HG02623 (cell line): ENCODE measurements at regions not wholly inside any gene's neighbourhood (a gene's known extent, or its start where the extent isn't known, plus 50 kb on each side); places are given as distances from the start of the nearest gene placed in this dataset.
"Not testable (repeated sequence)": the region's sequence is repeated elsewhere in the genome, so short reads cannot be mapped to it uniquely, and the experiment has no call there.

Experiments used
- ATAC-seq: cut with Tn5 transposase; IDR thresholded peaks from one replicate; pipeline ENCODE4 v1.9.1; 2021; ENCODE audit warnings: moderate library complexity; ENCODE audit not compliant: unreplicated experiment

DNA sequence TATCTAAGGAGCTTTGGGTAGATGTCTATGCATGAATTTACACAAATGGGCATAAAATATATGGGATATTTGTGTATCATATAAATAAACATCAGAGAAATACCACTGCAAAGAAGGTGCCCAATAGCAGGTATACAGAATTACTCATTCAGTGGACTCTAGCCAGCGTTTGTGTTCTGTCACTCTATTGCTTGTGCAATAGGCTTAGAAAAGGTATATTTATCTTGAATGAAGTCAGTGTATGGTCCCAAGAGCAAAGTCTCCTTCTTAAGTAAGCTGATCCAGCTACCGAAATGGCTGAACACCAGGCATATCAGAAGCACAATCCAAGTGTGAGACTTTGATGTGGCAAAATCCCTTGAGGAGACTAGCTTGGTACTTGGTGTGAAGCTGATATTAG lies 1058.4 kb downstream of the SORCS1 start:
- ATAC-seq = no peak

DNA sequence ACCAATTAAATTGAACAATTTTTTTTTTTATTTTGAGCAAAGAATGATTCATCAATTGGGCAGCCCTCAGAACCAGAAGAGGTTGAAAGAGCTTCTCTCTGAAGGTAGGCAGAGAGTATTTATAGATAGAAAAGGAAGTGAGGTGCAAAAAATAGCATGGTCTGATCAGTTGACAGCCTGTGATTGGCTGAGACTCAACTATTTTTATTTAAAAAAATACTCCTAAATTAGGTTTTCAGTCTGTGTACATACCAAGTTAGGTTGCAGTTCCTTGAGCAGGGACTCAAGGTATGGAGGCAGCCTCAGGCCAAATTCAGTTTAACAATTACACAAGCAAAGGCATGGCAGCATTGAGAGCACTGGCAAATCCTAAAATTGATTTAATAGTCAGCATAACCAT lies 1074.7 kb downstream of the SORCS1 start:
- ATAC-seq = no peak

DNA sequence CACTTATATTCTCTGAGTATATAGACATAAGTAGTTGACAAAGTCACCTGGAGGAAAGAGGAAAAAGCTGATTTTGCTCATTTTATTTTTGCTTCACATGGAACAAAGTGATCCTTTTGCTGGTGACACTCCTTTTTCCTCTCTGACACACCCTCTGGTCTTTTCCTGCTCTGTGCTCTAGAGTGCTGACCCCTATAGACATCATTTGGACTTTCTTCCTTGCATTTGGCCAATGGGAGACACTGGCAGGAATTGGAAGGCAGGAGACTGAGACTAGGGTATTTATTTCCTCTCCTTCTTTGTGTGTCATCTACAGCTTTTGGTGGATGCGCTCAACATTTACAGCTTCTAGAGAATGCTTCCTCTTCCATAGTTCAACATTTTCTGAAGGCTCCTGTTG lies 1078.1 kb downstream of the SORCS1 start:
- no peak for ATAC-seq

DNA sequence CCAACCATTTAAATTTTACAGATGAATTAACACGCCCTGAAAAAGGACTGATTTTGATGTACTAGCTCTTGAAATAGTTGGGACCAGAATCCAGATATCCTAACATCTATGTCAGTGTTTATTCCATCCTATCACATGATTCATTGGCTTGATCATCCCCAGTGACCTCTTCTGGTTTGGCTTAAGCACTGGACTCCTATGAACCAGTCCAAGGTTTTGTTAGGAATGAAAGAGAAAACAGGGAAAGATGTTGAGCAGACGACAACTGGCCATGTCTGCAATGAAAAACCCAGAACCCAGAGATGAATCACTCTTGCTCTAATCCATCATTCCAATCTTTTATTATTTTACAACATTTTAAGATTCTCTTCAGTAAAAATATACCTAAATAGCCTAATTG lies 1080.9 kb downstream of the SORCS1 start:
- ATAC-seq = no peak

DNA sequence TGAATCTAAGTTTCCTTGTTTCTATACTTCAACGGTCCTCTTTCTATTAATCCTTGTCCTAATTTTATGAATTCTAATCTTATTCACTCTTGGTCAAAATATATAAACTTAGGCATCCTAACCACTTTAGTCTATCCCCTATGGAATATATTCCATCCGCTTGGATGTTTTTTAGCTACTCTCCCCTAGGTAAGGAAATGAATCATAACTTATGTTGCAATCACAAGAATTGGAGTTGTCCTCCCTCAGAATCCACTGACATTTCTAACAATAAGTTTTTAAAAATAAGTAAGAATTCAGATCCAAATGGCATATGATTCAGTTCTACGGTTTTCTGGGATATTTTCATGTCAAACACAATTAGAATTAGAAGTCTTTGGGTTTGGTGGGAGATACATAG lies 1081.6 kb downstream of the SORCS1 start:
- ATAC-seq = no peak

DNA sequence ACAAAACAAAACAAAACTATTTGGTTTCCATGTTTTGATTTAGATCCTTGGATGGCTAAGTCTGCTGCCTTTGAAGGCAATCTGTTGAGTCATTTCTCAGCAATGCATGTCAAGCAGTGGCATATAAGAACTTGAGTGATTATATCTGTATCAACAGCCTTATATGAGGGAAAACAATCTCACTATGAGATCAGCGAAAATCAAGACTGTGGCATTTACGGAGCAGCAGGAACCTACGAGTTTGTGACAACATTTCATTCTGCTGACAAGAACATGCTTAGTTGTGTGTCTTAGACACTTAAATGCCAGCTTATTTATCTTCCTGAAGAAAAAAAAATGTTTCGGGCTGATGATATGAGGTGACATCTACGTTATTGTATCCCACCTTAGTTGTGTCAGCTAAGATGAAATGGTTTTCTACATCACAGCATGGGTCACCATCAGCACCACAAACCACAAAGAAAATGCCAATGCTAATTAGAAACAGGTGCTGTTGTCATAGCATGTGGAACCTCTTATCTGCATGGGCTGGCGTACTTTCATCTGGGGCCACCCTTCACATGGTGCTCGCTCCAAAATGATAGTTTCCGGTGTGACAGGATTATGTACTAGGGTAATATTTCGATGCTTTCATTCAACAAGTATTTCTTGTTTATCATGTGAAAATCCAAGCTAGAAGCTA lies 1085.5 kb downstream of the SORCS1 start:
- ATAC-seq = no peak

DNA sequence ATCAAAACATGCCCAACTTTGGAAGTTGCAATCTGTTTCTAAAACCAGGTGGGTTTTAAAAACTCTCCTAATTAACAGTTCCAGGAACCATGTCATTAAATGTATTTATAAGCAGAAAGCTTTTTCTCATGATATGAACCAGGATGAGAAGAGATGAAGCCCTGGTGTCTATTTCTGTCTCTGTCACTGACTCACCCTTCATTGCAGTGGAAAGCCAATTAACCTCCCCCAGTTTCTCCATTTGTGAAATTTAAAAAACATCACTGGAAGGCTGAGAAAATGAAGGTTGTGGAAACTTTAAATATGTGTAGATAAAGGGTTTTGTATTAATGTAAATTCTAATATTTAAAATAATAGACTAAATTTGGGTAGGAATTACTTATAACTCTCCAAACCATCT lies 1088.0 kb downstream of the SORCS1 start:
- ATAC-seq = no peak

DNA sequence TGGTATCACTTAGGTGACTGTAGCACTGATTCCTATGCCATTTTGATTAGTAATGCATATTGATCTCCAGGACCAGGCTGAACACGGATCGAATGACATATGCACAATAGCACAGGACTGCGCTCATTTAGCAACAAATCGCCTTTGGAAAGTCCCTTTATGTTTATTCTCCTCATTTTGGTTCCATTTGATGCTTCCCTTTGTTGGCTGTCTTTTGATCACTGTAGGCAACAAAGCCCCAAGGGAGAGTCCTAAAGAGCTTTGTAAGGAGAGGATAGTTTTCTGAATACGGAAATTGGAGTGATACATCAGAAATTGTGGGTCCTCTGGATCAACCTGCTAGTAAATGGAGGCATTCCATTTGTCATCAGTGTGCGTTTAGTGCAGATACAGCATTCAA lies 1111.4 kb downstream of the SORCS1 start:
- ATAC-seq = no peak

DNA sequence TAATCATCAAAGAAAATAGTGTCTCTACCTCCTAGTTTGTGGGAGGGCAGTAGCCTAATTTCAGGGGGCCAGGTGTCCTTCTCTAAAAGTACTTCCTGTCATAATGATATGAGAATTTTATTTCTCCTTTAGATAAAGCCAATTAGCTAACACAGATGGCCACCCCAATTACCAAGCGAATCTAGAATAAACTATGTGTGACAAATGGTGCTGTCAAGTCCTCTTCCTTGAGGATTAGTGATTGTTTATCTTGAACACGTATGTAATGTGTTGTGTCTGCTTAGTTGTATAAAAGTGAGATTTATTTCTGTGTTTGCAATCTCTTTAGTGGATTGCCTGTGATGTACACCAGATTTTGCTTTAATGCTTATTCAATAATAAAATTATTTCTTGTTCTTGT lies 1120.0 kb downstream of the SORCS1 start:
- no peak for ATAC-seq

DNA sequence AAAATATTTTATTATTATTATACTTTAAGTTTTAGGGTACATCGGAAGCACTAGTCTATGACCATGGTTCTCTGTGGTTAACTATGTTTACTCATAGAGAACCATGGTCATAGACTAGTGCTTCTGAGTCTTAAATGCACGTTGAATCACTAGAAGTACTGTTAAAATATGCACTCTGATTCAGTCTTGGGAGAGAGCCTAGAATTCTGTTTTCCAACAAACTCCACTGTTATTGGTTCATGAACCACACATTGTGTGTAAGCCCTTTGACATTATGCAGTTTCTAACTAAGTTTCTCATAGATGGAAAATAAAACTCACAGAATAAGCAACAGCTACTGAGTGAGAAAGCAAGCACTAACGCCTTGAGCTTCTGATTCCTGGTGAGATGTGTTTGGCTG lies 1120.6 kb downstream of the SORCS1 start:
- ATAC-seq = no peak

DNA sequence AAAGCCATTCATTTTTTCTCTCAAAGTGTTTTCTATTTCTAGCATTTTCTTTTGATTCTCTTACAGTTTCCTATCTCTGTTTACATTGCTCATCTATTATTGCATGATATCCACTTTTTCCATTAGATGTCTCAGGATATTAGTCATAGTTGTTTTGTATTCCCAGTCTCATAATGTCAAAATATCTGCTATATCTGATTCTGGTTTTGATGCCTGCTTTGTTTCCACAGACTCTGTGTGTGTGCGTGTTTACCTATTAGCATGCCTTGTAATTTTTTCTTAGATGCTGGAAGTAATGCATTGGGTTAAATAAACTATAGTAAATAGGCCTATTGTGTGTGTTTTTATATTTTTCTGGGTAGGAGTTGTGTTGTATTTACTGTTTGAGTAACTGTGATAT lies 1126.3 kb downstream of the SORCS1 start:
- no peak for ATAC-seq

DNA sequence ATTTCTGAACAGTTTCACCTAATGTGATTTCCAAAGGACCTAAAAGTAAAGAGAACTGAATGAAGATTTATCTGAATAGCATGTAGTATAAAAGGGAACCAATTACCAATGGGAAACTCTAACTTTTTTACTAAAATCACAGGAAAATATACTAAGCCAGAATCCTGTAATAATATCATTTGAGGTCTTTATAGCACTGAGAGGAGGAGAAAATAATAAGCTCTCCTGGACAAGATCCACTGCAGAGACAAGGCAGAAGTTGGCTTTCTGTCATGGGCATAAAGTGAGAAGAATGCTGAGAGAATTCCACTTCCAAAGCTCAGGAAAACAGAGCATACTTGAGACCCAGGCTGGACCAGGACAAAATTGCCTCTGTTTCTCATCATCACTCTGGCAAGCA lies 1131.4 kb downstream of the SORCS1 start:
- ATAC-seq = no peak

DNA sequence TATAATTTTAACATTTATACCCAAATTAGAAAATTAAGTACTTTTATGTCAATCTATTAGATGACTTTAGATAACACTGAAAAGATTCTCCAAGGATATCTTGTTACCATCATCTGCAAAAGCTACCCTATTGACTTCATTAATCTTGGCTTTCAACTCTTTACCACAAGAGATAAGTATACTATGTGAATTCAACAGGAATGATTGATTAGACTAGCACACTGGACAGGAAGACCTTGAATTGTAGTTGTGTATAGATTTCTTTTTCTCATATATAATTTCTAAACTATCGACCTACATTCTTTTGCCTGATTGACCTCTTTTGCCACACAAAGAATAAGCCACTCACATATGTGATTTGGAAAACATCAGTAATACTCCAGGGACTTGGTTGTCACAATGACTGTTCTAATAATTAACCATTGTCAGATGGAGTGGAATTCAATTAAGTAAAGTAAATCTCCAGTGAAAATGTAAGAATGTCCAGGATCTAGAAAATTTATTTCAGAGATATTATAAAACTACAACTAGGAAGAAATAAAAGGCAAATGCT lies 1132.0 kb downstream of the SORCS1 start:
- no peak for ATAC-seq

DNA sequence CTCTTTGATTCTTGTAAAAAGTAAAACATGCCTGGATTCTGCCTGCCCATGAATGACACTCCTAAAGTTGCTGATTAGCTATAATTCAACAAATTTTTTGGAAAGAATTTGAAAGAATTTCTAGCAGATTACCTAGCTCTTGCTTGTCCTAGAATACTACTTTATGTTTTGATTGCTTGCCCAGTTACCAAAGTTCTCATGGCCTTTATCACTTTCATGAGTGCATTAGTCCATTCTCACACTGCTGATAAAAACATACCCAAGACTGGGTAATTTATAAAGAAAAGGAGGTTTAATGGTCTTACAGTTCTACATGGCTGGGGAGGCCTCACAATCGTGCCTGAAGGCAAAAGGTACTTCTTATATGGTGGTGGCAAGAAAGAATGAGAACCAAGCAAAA lies 1137.3 kb downstream of the SORCS1 start:
- ATAC-seq = no peak

DNA sequence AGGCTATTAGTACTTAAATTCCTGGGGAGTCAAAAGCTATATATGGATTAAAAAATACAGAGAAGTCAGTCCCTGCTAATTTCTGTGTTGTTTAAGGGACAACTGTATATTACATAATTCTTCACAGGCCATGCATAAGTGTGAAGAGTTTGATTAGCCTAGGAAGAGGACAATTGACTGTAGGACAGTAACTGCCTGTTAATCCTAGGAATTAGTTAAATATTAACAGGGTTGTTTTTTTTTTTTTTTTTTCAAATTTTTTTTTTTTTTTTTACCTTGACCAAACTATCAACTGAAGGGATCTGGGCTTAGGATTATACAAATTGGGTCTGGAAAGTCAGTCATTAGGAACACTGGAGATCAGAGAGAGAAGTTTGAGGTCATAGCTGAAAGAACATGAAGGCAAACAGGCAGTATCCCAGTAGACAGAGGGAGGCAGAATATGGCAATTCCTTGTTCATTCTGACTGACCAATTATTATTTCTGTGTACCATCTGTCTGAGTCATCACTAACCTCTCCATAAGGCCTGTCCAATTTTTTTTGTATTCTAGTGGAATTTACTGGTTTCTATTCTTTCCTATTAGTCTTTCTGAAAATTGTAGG lies 1139.2 kb downstream of the SORCS1 start:
- no peak for ATAC-seq

DNA sequence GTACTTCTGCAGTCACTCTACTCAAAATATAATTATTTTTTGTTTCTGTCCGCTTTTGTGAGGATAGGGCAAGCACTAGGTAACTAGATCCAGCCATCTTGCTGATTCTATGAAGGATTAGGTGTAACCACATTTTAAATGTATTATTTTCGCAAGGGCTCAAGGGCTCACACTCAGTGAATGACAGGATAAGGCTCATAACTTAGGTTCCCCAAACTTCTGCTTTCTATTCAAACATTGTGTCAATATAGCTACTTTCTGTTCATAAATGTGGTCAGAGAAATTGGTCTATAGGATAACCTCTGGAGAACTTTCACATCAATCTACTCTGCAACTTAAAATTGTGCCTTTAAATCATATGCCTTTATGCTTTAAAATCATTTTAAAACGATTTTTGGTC lies 1141.2 kb downstream of the SORCS1 start:
- ATAC-seq = no peak

DNA sequence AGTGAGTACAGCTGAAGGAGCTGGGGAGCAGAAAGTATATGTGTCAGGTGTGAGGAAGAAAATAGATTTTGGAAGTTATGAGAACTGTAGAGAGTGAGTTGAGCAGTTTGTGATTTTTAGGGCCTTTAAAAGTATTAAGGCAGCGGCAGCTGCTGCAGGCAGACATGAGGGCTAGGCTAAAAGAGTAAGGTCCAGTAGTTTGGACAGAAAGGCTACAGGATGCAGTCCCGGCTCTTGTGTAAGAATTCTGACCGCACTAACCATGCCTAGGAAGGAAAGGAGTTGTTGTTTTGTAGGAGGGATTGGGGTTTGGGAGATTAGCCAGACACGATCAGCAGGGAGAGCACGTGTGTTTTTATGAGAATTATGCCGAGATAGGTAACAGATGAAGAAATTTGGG lies 1144.9 kb downstream of the SORCS1 start:
- not testable (repeated sequence) for ATAC-seq

DNA sequence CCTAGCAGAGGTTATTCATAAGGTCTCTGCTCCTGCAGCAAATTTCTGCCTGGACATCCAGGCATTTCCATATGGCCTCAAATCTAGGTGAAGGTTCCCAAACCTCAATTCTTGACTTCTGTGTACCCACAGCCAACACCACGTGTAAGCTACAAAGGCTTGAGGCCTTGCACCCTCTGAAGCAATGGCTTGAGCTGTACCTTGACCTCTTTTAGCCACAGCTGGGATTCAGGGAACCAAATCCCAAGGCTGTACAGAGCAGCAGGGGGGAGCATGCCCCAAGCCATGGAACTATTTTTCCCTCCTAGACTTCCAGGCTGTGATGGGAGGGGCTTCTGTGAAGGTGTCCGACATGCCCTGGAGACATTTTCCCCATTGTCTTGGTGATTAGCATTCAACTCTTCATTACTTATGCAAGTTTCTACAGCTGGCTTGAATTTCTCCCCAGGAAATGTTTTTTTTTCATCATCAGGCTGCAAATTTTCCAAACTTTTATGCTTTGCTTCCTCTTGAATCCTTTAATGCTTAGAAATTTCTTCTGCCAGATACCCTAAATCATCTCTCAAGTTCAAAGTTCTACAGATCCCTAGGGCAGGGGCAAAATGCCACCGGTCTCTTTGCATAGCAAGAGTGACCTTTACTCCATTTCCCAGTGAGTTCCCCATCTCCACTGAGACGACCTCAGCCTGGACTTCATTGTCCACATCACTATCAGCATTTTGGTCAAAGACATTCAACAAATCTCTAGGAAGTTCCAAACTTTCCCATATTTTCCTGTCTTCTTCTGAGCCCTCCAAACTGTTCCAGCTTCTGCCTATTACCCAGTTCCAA lies 1148.9 kb downstream of the SORCS1 start:
- not testable (repeated sequence) for ATAC-seq

DNA sequence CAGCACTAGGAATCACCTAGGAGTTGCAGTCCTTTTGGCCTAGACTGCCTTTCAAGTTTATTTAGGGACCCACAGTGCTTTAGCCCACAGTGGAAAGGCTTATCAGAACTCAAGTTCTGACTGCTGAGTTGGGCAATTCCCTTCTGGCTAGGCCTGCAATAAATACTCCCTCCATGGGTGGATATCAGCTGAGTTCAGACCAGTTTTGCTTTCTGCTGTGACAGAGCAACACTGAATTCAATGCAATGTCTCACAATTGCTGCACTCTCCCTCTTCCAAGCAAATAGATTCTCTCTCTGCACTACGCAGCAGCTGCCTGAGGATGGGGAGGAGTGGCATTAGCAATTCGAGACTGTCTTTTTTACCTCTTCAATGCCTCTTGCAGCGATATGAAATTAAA lies 1153.3 kb downstream of the SORCS1 start:
- no peak for ATAC-seq

DNA sequence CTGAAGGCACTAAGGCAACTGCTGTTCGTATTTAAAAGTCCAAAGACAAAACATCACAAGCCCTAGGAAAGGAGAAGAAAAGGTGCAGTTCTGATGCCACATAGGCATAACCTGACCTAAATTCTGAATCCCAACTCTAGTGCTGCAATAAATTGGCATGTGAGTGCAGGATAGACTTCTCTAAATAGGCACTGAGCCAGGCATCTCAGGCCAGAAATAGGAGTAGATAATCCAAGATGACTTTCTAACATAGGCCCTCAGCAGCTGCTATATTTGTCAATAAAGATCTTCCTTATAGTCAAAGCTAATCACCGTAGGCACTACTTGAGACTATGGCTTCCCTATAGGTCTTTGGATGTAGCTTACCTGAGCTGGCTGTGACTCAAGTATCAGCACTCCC lies 1163.8 kb downstream of the SORCS1 start:
- no peak for ATAC-seq

DNA sequence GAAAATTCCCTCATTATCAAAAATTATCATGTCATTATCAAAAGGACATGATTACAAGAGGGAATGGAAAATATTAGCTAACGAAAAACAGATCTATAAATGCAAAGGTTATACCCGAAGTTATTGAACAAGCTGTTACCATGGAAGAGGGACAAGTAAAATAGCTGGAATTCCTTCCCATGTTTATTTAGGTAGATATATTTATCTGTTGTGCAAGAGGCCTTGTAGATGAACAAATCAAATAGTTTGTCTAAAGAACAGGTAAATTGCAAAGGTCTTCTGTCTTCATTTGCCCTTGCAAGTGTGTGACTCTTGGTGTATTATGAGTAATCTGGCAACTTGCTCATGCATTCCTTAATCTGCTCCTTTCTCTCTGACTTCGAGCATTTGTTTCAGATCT lies 1170.9 kb downstream of the SORCS1 start:
- ATAC-seq = no peak

DNA sequence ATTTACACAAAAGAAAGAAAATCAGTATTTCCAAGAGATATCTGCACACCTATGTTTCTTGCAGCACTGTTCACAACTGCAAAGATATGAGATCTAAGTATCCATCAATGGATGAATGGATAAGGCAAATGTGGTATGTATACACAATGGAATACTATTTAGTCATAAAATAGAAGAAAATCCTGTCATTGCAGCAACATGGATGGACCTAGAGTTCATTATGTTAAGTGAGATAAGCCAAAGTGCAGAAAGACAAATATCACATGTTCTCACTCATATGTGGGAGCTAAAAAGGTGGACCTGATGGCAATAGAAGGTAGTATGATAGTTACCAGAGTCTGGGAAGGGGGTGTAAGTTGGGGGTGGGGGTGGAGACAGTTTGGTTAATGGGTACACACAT lies 1171.6 kb downstream of the SORCS1 start:
- no peak for ATAC-seq
